ENCODE measurements at regions not wholly inside any gene's neighbourhood (a gene's known extent, or its start where the extent isn't known, plus 50 kb on each side); places are given as distances from the start of the nearest gene placed in this dataset.
A peak's percentile ranks its signal among the peaks of the same experiment; 100 is the strongest.

DNA sequence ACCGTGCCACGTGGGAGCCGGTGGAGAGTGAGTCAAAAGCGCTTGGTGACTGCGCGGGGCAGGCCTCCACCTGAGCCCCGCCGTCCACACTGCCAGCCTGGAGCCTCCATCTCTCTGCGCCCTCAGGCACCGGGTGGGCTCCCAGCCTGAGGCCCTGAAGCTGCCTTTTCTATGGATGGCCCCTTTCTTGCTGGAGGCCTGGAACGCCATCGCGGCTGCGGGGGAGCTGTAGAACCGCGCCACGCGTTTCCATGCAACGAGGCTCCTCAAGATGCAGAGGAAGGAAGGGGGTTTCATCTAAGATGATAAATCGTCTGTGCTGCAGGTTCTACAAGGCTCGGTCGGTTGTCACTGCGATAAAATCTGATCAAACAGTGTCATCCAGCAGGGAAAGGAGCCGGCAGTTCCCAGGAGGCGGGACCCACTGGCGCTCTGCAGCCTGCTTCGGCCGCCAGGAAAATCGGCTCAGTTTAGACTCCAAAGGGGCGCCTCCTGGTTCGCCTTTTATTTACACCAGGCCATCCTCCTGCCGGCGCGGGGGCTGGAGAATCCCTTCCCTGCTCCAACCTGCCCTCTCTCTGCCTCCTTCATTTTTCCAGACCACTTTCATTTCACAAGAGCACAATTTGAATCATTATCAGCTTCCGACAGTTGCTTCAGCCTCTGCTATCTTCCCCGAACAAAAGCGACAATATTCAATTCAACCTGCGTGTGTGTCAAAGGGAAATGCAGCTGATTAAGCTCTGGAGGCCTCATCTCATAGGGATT, 624.4 kb downstream of the BRD1 start:
- H3K4me3 Mint-ChIP-seq, result no peak overlapping the region
- H3K4me1 ChIP-seq (ENCODE audit: control insufficient read depth in 1 of 2, extremely low read depth in 1 of 2, insufficient read depth in 2 of 2, low read length in 2 of 2), result no peaks in the 10 kb centered on the region
- 82% methylated on average over 36 of the region's 38 CpGs for WGBS (ENCODE audit: insufficient coverage)
- H3K27me3 Mint-ChIP-seq, result peaks cover 1 to 27% of the 10 kb centered on the region in 2 donors
- no peaks in the 10 kb centered on the region for H3K36me3 ChIP-seq (ENCODE audit: control insufficient read depth in 2 of 2, extremely low read depth in 1 of 2, insufficient read depth in 1 of 2, low read length in 1 of 2)
- H3K36me3 Mint-ChIP-seq, result no peaks in the 10 kb centered on the region
- no peaks in the 10 kb centered on the region for H3K4me1 Mint-ChIP-seq
- peaks cover 0 to 19% of the 10 kb centered on the region in 2 experiments for H3K27me3 ChIP-seq (replicated peaks in 1 of 2; ENCODE audit: control insufficient read depth in 2 of 2, extremely low read depth in 1 of 2, insufficient read depth in 2 of 2, low read length in 1 of 2)
- H3K27ac ChIP-seq (ENCODE audit: low read length), result no peak overlapping the region
- H3K27ac Mint-ChIP-seq, result no peak overlapping the region
- CTCF ChIA-PET, result no interaction called here
- DNase-seq (peak in 1 of 35 experiments; percentile 19), ATAC-seq (replicated peaks in 1 of 4) (no peak)
- H3K9me3 Mint-ChIP-seq, result no peaks in the 10 kb centered on the region
- no peaks in the 10 kb centered on the region for H3K9me3 ChIP-seq
- no peak overlapping the region for H3K4me3 ChIP-seq (ENCODE audit: control insufficient read depth in 1 of 2, extremely low read depth in 1 of 2, low read length in 1 of 2)
- POLR2A ChIA-PET, result no interaction called here

GRCh38 chr22:49202226-49202625, 625.4 kb downstream of the BRD1 start:
- WGBS (ENCODE audit: insufficient coverage), result 58% methylated on average over 8 of the region's 8 CpGs

DNA sequence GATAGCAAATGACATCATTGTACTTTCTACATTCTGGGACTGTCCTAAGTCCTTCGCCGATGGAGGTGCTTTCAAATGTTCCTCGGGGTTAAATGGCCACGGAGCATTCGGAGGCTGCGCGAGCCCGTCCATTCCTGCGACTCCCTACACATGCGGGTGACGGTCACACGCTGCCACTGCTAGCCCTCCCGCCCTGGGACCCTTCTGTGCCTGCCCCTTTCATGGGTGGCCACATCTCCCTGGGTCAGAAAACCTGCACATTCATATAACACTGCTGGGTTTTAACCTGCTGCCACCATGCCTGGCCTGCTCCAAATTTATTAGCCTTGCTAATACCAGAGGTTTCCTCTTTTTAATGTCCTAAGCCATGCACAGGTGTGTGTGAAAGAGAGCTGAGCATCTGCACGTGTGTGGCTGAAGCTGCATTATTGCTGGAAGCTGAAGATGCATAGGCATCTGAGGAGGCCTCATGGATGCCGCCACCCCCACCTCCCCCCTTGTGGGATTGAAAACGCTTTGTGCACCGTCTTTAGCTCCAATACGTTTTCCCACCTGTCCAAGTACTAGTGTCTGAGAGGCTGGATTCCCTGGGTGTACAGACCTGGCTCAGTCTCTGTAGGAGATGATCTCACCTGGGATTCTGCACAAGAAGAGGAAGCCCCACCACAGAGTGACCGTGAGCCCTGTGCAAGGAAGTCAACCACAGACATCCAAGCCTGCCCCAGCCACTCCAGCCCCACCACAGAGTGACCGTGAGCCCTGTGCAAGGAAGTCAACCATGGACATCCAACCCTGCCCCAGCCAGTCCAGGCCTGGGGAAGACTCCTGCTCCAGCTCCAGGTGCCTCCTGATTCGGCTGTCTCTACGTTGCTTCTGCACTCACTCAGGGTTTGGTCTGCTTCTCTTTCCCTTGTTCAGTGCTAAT, 626.4 kb downstream of the BRD1 start:
- H3K4me1 ChIP-seq (ENCODE audit: control insufficient read depth in 1 of 2, extremely low read depth in 1 of 2, insufficient read depth in 2 of 2, low read length in 2 of 2), result no peaks in the 10 kb centered on the region
- H3K27me3 Mint-ChIP-seq, result peaks cover 6 to 32% of the 10 kb centered on the region in 2 donors
- H3K4me1 Mint-ChIP-seq, result no peaks in the 10 kb centered on the region
- no peak overlapping the region for H3K27ac Mint-ChIP-seq
- CTCF ChIA-PET, result no interaction called here
- H3K27me3 ChIP-seq (replicated peaks in 1 of 2; ENCODE audit: control insufficient read depth in 2 of 2, extremely low read depth in 1 of 2, insufficient read depth in 2 of 2, low read length in 1 of 2), result peaks cover 0 to 21% of the 10 kb centered on the region in 2 experiments
- H3K36me3 ChIP-seq (ENCODE audit: control insufficient read depth in 2 of 2, extremely low read depth in 1 of 2, insufficient read depth in 1 of 2, low read length in 1 of 2), result no peaks in the 10 kb centered on the region
- whole genome bisulfite sequencing (ENCODE audit: insufficient coverage), result 88% methylated on average over 17 of the region's 22 CpGs
- no peaks in the 10 kb centered on the region for H3K9me3 ChIP-seq
- POLR2A ChIA-PET, result no interaction called here
- DNase-seq, result peak in 2 of 35 experiments; percentile 6 to 17
- no peaks in the 10 kb centered on the region for H3K9me3 Mint-ChIP-seq
- H3K36me3 Mint-ChIP-seq, result no peaks in the 10 kb centered on the region
- H3K4me3 ChIP-seq (ENCODE audit: control insufficient read depth in 1 of 2, extremely low read depth in 1 of 2, low read length in 1 of 2), result no peak overlapping the region
- ATAC-seq (replicated peaks in 1 of 4), result no peak
- H3K4me3 Mint-ChIP-seq, result no peak overlapping the region
- H3K27ac ChIP-seq (ENCODE audit: low read length), result no peak overlapping the region

More at GRCh38 chr22:49202226-49202625, 625.4 kb downstream of the BRD1 start:
- Histone ChIP-seq H3K27me3 (replicated peaks in 1 of 2; ENCODE audit: control insufficient read depth in 2 of 2, extremely low read depth in 1 of 2, insufficient read depth in 2 of 2, low read length in 1 of 2) (peaks cover 0 to 22% of the 10 kb centered on the region in 2 experiments), H3K4me1 (ENCODE audit: control insufficient read depth in 1 of 2, extremely low read depth in 1 of 2, insufficient read depth in 2 of 2, low read length in 2 of 2) (no peaks in the 10 kb centered on the region), H3K27ac (ENCODE audit: low read length) (no peak overlapping the region), H3K36me3 (ENCODE audit: control insufficient read depth in 2 of 2, extremely low read depth in 1 of 2, insufficient read depth in 1 of 2, low read length in 1 of 2) (no peaks in the 10 kb centered on the region), H3K4me3 (ENCODE audit: control insufficient read depth in 1 of 2, extremely low read depth in 1 of 2, low read length in 1 of 2) (no peak overlapping the region), H3K9me3 (no peaks in the 10 kb centered on the region)
- DNase-seq, result peak in 2 of 35 experiments; percentile 9 to 10
- no peak for ATAC-seq (replicated peaks in 1 of 4)
- H3K27ac Mint-ChIP-seq, result no peak overlapping the region
- POLR2A ChIA-PET, result no interaction called here
- no peaks in the 10 kb centered on the region for H3K4me1 Mint-ChIP-seq
- CTCF ChIA-PET, result interaction anchor here in 1 of 2 donors (0.6 kb wide), 1 partner anchor 492 kb away, joined by 7 read pairs; no protein-coding TSS in a partner anchor
- no peaks in the 10 kb centered on the region for H3K36me3 Mint-ChIP-seq
- H3K27me3 Mint-ChIP-seq, result peaks cover 6 to 31% of the 10 kb centered on the region in 2 donors
- H3K9me3 Mint-ChIP-seq, result no peaks in the 10 kb centered on the region
- H3K4me3 Mint-ChIP-seq, result no peak overlapping the region

GRCh38 chr22:49199224-49199623, 628.4 kb downstream of the BRD1 start:
- Mint-ChIP-seq H3K4me3 (no peak overlapping the region), H3K27ac (no peak overlapping the region), H3K27me3 (peaks cover 6 to 20% of the 10 kb centered on the region in 2 donors), H3K9me3 (no peaks in the 10 kb centered on the region), H3K36me3 (no peaks in the 10 kb centered on the region), H3K4me1 (no peaks in the 10 kb centered on the region)
- ChIA-PET POLR2A (no interaction called here), CTCF (interaction anchor here in 1 of 2 donors (0.5 kb wide), 1 partner anchor 669 kb away, joined by 4 read pairs; no protein-coding TSS in a partner anchor)
- Histone ChIP-seq H3K4me3 (ENCODE audit: control insufficient read depth in 1 of 2, extremely low read depth in 1 of 2, low read length in 1 of 2) (no peak overlapping the region), H3K36me3 (ENCODE audit: control insufficient read depth in 2 of 2, extremely low read depth in 1 of 2, insufficient read depth in 1 of 2, low read length in 1 of 2) (no peaks in the 10 kb centered on the region), H3K27ac (ENCODE audit: low read length) (no peak overlapping the region), H3K4me1 (ENCODE audit: control insufficient read depth in 1 of 2, extremely low read depth in 1 of 2, insufficient read depth in 2 of 2, low read length in 2 of 2) (no peaks in the 10 kb centered on the region), H3K27me3 (replicated peaks in 1 of 2; ENCODE audit: control insufficient read depth in 2 of 2, extremely low read depth in 1 of 2, insufficient read depth in 2 of 2, low read length in 1 of 2) (peaks cover 0 to 23% of the 10 kb centered on the region in 2 experiments), H3K9me3 (no peaks in the 10 kb centered on the region)
- DNase-seq (no peak), ATAC-seq (replicated peaks in 1 of 4) (no peak)
- WGBS (ENCODE audit: insufficient coverage), result no CpG with 5 or more reads among the region's 5 CpGs

GRCh38 chr22:49198705-49199084, 629.0 kb downstream of the BRD1 start:
- H3K9me3 Mint-ChIP-seq, result no peaks in the 10 kb centered on the region
- no peaks in the 10 kb centered on the region for H3K4me1 ChIP-seq (ENCODE audit: control insufficient read depth in 1 of 2, extremely low read depth in 1 of 2, insufficient read depth in 2 of 2, low read length in 2 of 2)
- peaks cover 0 to 23% of the 10 kb centered on the region in 2 experiments for H3K27me3 ChIP-seq (replicated peaks in 1 of 2; ENCODE audit: control insufficient read depth in 2 of 2, extremely low read depth in 1 of 2, insufficient read depth in 2 of 2, low read length in 1 of 2)
- no peak overlapping the region for H3K4me3 Mint-ChIP-seq
- DNase-seq (peak in 1 of 35 experiments; percentile 15), ATAC-seq (replicated peaks in 1 of 4) (no peak)
- no peak overlapping the region for H3K4me3 ChIP-seq (ENCODE audit: control insufficient read depth in 1 of 2, extremely low read depth in 1 of 2, low read length in 1 of 2)
- H3K36me3 Mint-ChIP-seq, result no peaks in the 10 kb centered on the region
- H3K9me3 ChIP-seq, result no peaks in the 10 kb centered on the region
- no peak overlapping the region for H3K27ac Mint-ChIP-seq
- no peaks in the 10 kb centered on the region for H3K4me1 Mint-ChIP-seq
- 41% methylated on average over 3 of the region's 6 CpGs for WGBS (ENCODE audit: insufficient coverage)
- ChIA-PET POLR2A (no interaction called here), CTCF (no interaction called here)
- H3K27me3 Mint-ChIP-seq, result peaks cover 6 to 19% of the 10 kb centered on the region in 2 donors
- H3K27ac ChIP-seq (ENCODE audit: low read length), result no peak overlapping the region
- H3K36me3 ChIP-seq (ENCODE audit: control insufficient read depth in 2 of 2, extremely low read depth in 1 of 2, insufficient read depth in 1 of 2, low read length in 1 of 2), result no peaks in the 10 kb centered on the region

DNA sequence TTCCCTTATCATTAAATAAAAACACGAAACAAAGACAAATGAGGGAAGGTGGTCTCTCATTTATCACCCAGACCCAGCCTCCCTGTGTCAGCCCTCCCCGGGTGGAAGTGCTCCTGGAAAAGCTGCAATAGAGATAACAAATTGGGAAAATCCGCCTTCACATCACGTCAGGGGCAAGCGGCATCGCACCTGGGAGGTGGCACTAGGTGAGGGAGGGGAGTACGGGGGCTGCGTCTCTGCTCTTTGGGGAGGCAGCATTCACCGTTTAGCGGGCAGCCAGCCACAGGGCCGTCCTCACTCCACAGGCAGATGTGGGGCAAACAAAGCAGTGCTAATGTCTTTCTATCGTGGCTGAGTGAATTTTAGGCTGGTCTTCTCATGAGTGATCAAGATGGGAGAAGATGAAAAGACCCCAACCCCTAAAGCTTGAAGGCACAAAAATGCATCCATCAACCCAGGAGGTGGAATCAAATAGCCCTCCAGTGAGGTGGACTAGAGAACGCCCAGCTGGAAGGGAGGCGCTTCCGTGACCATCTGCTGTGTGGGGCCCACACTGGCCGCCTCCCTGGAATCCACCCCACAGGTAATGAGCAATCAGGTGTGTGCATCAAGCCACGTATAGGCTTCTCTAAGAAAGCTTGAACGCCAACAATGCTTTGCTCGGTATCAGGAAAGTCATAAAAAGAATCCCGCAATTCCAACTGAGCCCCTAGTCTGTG, 629.5 kb downstream of the BRD1 start:
- no peaks in the 10 kb centered on the region for H3K9me3 Mint-ChIP-seq
- ChIA-PET POLR2A (no interaction called here), CTCF (no interaction called here)
- Histone ChIP-seq H3K27me3 (replicated peaks in 1 of 2; ENCODE audit: control insufficient read depth in 2 of 2, extremely low read depth in 1 of 2, insufficient read depth in 2 of 2, low read length in 1 of 2) (peaks cover 0 to 23% of the 10 kb centered on the region in 2 experiments), H3K4me1 (ENCODE audit: control insufficient read depth in 1 of 2, extremely low read depth in 1 of 2, insufficient read depth in 2 of 2, low read length in 2 of 2) (no peaks in the 10 kb centered on the region), H3K9me3 (no peaks in the 10 kb centered on the region), H3K4me3 (ENCODE audit: control insufficient read depth in 1 of 2, extremely low read depth in 1 of 2, low read length in 1 of 2) (no peak overlapping the region), H3K27ac (ENCODE audit: low read length) (no peak overlapping the region), H3K36me3 (ENCODE audit: control insufficient read depth in 2 of 2, extremely low read depth in 1 of 2, insufficient read depth in 1 of 2, low read length in 1 of 2) (no peaks in the 10 kb centered on the region)
- peaks cover 6 to 16% of the 10 kb centered on the region in 2 donors for H3K27me3 Mint-ChIP-seq
- no peak for DNase-seq
- no peaks in the 10 kb centered on the region for H3K36me3 Mint-ChIP-seq
- 66% methylated on average over 15 of the region's 20 CpGs for WGBS (ENCODE audit: insufficient coverage)
- no peak overlapping the region for H3K4me3 Mint-ChIP-seq
- no peaks in the 10 kb centered on the region for H3K4me1 Mint-ChIP-seq
- H3K27ac Mint-ChIP-seq, result no peak overlapping the region
- no peak for ATAC-seq (replicated peaks in 1 of 4)

Measured in T-cell (primary cell).